Inflammatory macrophage treated with lipopolysaccharide for 4 hours (primary cell): ENCODE measurements at regions not wholly inside any gene's neighbourhood (a gene's known extent, or its start where the extent isn't known, plus 50 kb on each side); places are given as distances from the start of the nearest gene placed in this dataset.

Experiments
- DNase-seq: peaks from one replicate; pipeline ENCODE4 v3.0.0-alpha.2; 2020

- DNase-seq, result no peak
Measured at GRCh38 chr2:18423636-18424035, 136.8 kb downstream of the RDH14 start.

- DNase-seq, result no peak
Measured at GRCh38 chr2:18422432-18423165, 137.9 kb downstream of the RDH14 start.

GRCh38 chr2:18413676-18414396 lies 146.6 kb downstream of the RDH14 start:
- peak; percentile 30 for DNase-seq

GRCh38 chr2:18412980-18413675 lies 147.3 kb downstream of the RDH14 start:
- DNase-seq, result no peak

GRCh38 chr2:18411626-18412025 lies 148.8 kb downstream of the RDH14 start:
- DNase-seq, result no peak

GRCh38 chr2:18410543-18410942 lies 149.9 kb downstream of the RDH14 start:
- no peak for DNase-seq

- DNase-seq, result no peak
Measured at GRCh38 chr2:18408638-18409037, 151.8 kb downstream of the RDH14 start.

- no peak for DNase-seq
Measured at GRCh38 chr2:18406219-18406618, 154.2 kb downstream of the RDH14 start.

GRCh38 chr2:18404708-18405107 lies 155.7 kb downstream of the RDH14 start:
- DNase-seq, result no peak

GRCh38 chr2:18403921-18404522 lies 156.4 kb downstream of the RDH14 start:
- DNase-seq, result no peak

GRCh38 chr2:18402831-18403230 lies 157.6 kb downstream of the RDH14 start:
- DNase-seq, result no peak

GRCh38 chr2:18401471-18401870 lies 159.0 kb downstream of the RDH14 start:
- no peak for DNase-seq

- no peak for DNase-seq
Measured at GRCh38 chr2:18399601-18400000, 160.9 kb downstream of the RDH14 start.

GRCh38 chr2:18398833-18399232 lies 161.6 kb downstream of the RDH14 start:
- DNase-seq, result peak; percentile 9

- no peak for DNase-seq
Measured at GRCh38 chr2:18396329-18397010, 164.0 kb downstream of the RDH14 start.

GRCh38 chr2:18395555-18395954 lies 164.9 kb downstream of the RDH14 start:
- no peak for DNase-seq

GRCh38 chr2:18387441-18388206 lies 172.8 kb downstream of the RDH14 start:
- DNase-seq, result peak; percentile 59

GRCh38 chr2:18384242-18384641 lies 176.2 kb downstream of the RDH14 start:
- DNase-seq, result no peak

GRCh38 chr2:18381386-18381785 lies 179.1 kb downstream of the RDH14 start:
- DNase-seq, result no peak

- DNase-seq, result no peak
Measured at GRCh38 chr2:18380321-18380720, 180.1 kb downstream of the RDH14 start.

- DNase-seq, result no peak
Measured at GRCh38 chr2:18379870-18380269, 180.6 kb downstream of the RDH14 start.
